HepG2 (cell line): ENCODE measurements at regions not wholly inside any gene's neighbourhood (a gene's known extent, or its start where the extent isn't known, plus 50 kb on each side); places are given as distances from the start of the nearest gene placed in this dataset.

Experiments
- FOXO1 ChIP-seq: sonication (generic); formaldehyde crosslinking; IDR thresholded peaks from 2 replicates; pipeline ENCODE4 v1.4.0; 2020; ENCODE audit warnings: missing genetic modification reagents
- PATZ1 ChIP-seq: sonication (generic); formaldehyde crosslinking; IDR thresholded peaks from 2 replicates; pipeline ENCODE4 v1.4.0; 2020; ENCODE audit warnings: missing genetic modification reagents
- THYN1 ChIP-seq: sonication (generic); formaldehyde crosslinking; IDR thresholded peaks from 2 replicates; pipeline ENCODE4 v1.8.1; 2023; ENCODE audit warnings: low read depth, mild to moderate bottlenecking, moderate library complexity, missing genetic modification reagents, borderline replicate concordance
- ZBTB3 ChIP-seq: sonication (generic); formaldehyde crosslinking; IDR thresholded peaks from 2 replicates; pipeline ENCODE4 v1.4.0; 2020; ENCODE audit warnings: low read depth, mild to moderate bottlenecking, moderate library complexity, missing genetic modification reagents, borderline replicate concordance
- ZNF160 ChIP-seq: sonication (generic); formaldehyde crosslinking; IDR thresholded peaks from 2 replicates; pipeline ENCODE4 v1.8.0; 2022; ENCODE audit warnings: mild to moderate bottlenecking, inconsistent platforms, missing genetic modification reagents
- ZNF230 ChIP-seq: sonication (generic); formaldehyde crosslinking; IDR thresholded peaks from 2 replicates; pipeline ENCODE4 v1.4.0; 2020; ENCODE audit warnings: mild to moderate bottlenecking, missing genetic modification reagents
- ZNF558 ChIP-seq: sonication (generic); formaldehyde crosslinking; IDR thresholded peaks from 2 replicates; pipeline ENCODE4 v1.9.0; 2022; ENCODE audit warnings: mild to moderate bottlenecking, missing genetic modification reagents, borderline replicate concordance
- ZXDC ChIP-seq: sonication (generic); formaldehyde crosslinking; IDR thresholded peaks from 2 replicates; pipeline ENCODE4 v1.5.0; 2020; ENCODE audit warnings: mild to moderate bottlenecking, missing genetic modification reagents

- no peak for TF ChIP-seq PATZ1
- TF ChIP-seq THYN1 (CRISPR knock-in tag): no peak
- TF ChIP-seq ZNF558 (CRISPR knock-in tag): no peak
- no peak for TF ChIP-seq ZNF160 (CRISPR knock-in tag)
- no peak for TF ChIP-seq FOXO1
- no peak for TF ChIP-seq ZNF230 (CRISPR knock-in tag)
- TF ChIP-seq ZXDC (CRISPR knock-in tag): no peak
- TF ChIP-seq ZBTB3 (CRISPR knock-in tag): no peak
Observed at GRCh38 chr1:38744452-38745350, 114.9 kb downstream of the RRAGC start (continued).
